HG03135 (cell line): ENCODE measurements at regions not wholly inside any gene's neighbourhood (a gene's known extent, or its start where the extent isn't known, plus 50 kb on each side); places are given as distances from the start of the nearest gene placed in this dataset.
"Not testable (repeated sequence)": the region's sequence is repeated elsewhere in the genome, so short reads cannot be mapped to it uniquely, and the experiment has no call there.

Source experiments
- ATAC-seq: cut with Tn5 transposase; IDR thresholded peaks from one replicate; pipeline ENCODE4 v1.9.1; 2021; ENCODE audit warnings: mild to moderate bottlenecking, moderate library complexity; ENCODE audit not compliant: unreplicated experiment

DNA sequence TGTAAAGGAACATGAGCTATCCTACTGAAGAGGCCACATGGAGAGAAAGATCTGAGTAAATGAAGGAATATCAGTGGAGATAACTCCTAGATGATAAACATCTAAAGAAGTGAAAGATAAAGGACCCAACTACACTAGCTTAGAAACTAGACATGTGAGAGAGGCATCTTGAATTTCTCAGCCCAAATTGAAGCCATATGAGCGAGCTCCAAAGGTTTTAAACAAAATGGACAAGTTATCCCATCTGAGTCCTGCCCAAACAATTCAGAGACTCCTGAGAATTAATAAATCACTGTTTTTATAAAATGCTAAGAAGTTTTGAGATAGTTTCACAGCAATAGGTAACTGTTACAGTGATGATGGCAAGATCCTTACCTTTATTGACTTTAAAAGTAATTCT lies 438.9 kb downstream of the NAV3 start:
- ATAC-seq, result no peak

- no peak for ATAC-seq
Measured at GRCh38 chr12:78271546-78271945, 440.9 kb downstream of the NAV3 start.

DNA sequence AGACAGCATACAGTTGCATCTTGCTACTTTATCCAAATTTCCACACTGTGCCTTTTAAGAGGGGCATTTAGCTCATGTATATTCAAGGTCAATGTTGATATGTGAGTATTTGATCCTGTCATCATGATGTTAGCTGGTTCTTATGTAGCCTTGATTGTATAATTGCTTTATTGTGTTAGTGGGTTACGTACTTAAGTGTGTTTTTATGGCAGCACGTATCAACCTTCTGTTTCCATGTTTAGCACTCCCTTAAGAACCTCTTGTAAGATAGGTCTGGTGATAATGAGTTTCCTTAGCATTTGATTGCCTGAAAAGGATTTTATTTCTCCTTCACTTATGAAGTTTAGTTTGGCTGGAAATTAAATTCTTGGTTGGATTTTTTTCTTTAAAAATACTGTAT lies 445.2 kb downstream of the NAV3 start:
- ATAC-seq, result no peak

GRCh38 chr12:78278706-78279190 lies 448.1 kb downstream of the NAV3 start:
- no peak for ATAC-seq

DNA sequence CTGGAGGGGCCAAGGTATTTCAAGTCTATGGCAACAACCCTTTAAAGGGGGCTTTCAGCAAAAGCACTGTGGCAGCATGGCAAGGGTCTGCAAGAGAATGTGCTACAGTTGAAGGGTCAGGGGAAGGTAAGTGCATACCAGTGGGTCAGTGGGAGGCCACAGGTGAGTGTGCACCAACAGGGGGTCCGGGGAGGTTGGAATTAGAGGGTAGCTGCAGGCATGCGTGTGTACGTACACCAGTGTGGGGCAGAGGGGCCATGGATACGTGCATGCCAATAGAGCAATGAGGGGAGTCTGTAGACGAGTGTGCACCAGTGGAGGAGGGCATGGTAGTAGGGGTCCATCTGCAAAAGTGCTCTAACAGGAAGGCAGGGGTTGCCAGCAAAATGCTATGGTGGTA lies 448.9 kb downstream of the NAV3 start:
- ATAC-seq, result no peak

GRCh38 chr12:78281102-78281501 lies 450.4 kb downstream of the NAV3 start:
- ATAC-seq, result not testable (repeated sequence)

GRCh38 chr12:78284417-78284816 lies 453.7 kb downstream of the NAV3 start:
- no peak for ATAC-seq

GRCh38 chr12:78290606-78291345 lies 460.1 kb downstream of the NAV3 start:
- no peak for ATAC-seq

DNA sequence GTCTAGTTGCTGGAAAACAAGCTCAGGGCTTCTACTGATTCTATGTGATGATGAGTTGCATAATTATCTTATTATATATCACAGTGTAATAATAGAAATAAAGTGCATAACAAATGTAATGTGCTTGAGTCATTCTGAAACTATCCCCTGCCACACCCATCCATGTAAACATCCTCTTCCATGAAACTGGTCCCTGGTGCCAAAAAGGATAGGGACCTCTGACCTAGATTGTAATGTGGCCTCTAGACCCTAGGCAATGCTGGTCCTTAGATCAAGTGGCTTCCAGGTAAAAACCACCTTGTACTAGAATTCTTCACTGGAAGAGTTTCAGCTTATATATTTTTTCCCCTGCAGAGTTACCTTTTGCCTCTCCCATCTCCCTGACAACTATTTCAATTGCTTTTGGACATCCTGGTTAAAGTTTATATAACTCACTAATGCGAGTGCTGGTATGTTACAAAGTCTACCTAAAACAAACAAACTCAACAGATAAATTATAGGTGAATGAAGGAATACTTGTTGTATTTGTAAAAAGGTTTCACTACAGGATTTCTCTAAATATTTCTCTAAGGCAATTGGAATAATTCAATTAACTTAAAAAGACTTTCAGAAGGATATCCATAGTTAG lies 462.5 kb downstream of the NAV3 start:
- no peak for ATAC-seq

- ATAC-seq, result not testable (repeated sequence)
Measured at GRCh38 chr12:78301282-78301681, 470.6 kb downstream of the NAV3 start.

- no peak for ATAC-seq
Measured at GRCh38 chr12:78305808-78306207, 475.1 kb downstream of the NAV3 start.

DNA sequence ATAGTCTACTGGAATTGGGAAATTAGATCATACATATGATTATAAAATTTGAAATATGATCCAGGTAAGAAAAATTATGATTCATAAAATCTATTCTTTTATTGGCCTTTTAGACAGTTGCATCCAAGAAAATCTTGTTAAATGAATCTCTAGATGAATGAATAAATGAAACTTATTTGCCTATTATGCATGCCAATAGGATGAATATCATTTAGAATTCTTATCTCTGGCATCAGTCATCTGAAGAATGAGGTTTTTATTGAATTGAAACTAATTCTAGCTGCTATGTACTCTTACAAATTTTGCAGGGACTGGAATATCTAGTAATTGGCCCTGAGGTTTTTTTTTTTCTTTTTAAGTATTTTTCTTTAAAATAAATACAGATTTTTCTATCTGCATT lies 475.5 kb downstream of the NAV3 start:
- no peak for ATAC-seq

DNA sequence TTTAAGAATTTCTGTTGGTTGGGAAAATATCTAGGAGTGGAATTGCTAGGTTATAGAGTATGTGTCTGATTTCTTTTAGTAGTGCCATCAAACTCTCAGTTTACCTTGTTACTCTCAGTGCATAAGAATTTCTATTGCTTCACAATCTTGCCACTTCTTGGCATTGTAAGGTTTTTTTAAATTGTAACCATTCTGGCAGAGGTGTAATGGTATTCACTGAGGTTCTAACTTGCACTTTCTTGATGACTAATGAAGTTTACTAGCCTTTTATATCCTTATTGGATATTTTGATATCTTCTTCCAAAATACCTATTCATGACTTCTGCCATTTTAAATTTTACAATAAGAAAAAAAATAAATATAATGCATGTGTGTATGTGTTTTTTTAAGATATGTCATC lies 478.0 kb downstream of the NAV3 start:
- no peak for ATAC-seq

DNA sequence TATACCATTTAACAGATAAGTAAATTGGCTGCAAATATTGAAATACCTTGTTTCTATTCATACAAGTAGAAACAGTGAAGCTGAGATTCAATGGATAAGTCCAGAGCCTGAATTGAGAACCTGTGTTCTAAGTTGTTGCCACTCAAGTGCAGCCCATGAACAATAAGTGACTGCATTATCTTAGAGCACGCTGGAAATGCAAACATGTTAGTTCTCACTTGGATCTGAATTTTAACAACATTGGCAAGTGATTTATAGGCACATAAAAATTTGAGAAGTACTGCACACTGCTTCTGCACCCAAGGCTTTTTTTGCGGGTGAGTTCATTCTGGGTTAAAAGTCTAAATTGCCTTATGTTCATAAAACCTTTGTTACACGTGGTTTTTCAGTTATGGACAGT lies 484.3 kb downstream of the NAV3 start:
- ATAC-seq, result no peak

DNA sequence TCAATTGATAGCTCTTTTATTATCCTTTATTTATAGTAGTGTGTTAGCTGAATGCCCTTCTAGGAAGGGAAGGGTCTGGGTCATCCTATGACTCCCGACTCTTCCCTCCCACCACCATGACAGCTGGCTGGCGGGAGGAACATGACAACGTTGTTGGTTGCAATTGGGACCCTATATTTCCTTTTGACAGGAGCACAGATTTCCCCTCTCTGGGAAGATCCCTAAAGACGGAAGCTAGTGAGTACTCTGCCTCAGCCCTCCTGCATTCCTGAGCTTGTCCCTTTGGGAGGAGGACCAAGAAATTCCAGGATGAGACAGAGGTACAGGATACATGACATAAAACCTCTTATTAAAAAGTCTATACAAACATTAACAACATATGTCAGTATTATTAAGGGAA lies 485.4 kb downstream of the NAV3 start:
- ATAC-seq, result no peak

DNA sequence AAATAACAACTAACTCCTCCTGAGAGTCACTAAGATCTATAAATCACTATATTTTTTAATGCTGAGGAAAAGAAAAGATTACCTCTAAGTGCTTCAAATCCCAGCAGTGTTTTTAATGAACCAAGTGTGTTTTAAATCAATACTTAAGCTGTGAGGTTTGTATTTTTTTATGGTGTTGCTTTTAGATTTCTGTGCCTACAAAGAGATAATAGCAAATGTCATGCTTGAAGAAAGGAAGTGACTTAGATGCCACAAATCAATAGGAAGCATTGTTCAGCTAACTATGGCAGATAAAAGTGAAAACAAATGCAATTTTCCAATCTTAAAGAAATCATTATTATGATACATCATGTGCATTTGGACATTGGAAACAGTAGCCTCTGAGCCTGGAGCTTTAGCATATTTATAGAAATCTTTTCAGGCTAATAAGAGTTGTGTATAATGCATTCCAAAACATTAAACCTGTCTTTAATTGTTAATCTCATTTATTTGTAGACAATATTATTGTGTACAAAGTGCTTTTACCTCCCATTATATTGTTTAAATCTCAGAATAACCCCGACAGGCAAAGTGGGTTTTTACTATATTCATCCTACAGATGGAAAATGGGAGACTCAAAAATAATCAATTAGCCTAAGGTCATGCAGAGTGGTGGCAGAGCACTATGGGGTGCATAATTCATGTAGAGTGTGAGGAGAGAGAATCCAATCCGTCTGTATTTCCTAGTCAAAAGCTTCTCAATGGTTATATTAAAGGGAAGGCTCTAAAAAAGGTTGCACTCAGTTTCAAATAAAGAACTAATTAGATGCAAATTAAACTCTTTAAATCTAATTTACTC lies 486.2 kb downstream of the NAV3 start:
- no peak for ATAC-seq

DNA sequence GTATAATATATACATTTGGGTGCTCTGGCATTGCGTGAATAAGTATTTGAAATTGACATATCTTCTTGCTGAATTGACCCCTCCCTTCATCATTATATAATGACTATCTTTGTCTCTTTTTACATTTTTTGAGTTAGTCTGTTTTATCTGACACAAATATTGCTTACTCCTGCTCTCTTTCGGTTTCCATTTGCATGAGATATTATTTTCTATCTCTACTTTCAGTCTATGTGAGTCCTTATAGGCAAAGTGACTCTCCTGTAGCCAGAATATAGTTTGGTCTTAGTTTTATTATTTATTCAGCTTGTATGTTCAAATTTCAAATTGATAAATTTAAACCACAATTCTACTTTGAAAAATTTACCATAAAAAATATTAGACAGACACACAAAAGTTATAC lies 491.0 kb downstream of the NAV3 start:
- no peak for ATAC-seq

- ATAC-seq, result no peak
Measured at GRCh38 chr12:78323226-78323625, 492.5 kb downstream of the NAV3 start.

- no peak for ATAC-seq
Measured at GRCh38 chr12:78324234-78324633, 493.5 kb downstream of the NAV3 start.

GRCh38 chr12:78328524-78328923 lies 497.8 kb downstream of the NAV3 start:
- no peak for ATAC-seq

DNA sequence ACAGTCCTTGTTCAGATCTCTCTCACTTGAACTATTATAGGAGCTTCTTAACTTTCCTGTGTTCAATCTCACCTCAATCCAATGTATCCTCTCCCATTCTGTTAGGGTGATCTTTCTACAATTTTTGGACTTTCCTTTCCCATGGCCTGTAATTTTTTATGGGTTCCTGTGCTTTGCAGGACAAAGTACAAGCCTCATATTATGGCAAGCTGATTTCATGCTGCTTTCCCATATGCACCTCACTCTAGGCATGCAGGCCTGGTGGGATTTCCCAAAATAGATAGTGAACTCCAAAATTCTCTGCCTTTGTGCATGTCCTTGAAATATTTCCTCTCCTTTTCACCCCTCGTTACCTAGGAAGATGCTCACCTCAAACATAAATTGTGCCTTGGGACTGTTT lies 499.4 kb downstream of the NAV3 start:
- no peak for ATAC-seq

DNA sequence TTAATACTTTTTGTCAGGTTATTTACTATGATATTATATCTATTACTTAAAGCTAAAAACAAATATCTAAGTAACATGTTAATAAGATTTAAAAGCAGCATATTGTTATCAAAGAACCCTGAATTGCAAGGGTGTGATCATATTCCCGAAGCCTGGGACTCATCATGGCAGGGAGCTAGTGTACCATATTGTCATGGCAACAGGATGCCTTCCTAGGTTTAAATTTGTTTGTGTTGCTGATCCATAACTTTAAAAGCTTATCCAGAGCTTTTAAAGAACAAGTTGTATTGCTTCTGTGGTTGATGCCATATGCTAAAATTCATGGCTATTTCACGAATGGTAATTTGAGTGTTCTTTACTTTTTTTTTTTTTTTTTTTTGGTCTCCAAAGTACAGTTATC lies 500.5 kb downstream of the NAV3 start:
- ATAC-seq, result no peak
